IPS-NIHi7 (cell line): ENCODE measurements at regions not wholly inside any gene's neighbourhood (a gene's known extent, or its start where the extent isn't known, plus 50 kb on each side); places are given as distances from the start of the nearest gene placed in this dataset.

ENCODE experiments used
- DNase-seq: peaks from one replicate; pipeline ENCODE4 v3.0.0; 2012; ENCODE audit warnings: mixed read lengths; ENCODE audit errors: extremely low spot score

GRCh38 chr6:40910260-40910893 lies 128.6 kb downstream of the UNC5CL start:
- no peak for DNase-seq

- DNase-seq = no peak
These were observed 129.2 kb downstream of the UNC5CL start for GRCh38 chr6:40909811-40910210.

- no peak for DNase-seq
These were observed 131.8 kb downstream of the UNC5CL start for GRCh38 chr6:40907198-40907701.

- no peak for DNase-seq
These were observed 132.3 kb downstream of the UNC5CL start for GRCh38 chr6:40906759-40907158.

GRCh38 chr6:40904583-40905194 lies 134.3 kb downstream of the UNC5CL start:
- DNase-seq = no peak

GRCh38 chr6:40903456-40903855 lies 135.6 kb downstream of the UNC5CL start:
- no peak for DNase-seq

GRCh38 chr6:40901322-40902055 lies 137.5 kb downstream of the UNC5CL start:
- no peak for DNase-seq

GRCh38 chr6:40900791-40901190 lies 138.2 kb downstream of the UNC5CL start:
- DNase-seq = no peak

- DNase-seq = no peak
These were observed 139.3 kb downstream of the UNC5CL start for GRCh38 chr6:40899684-40900155.

GRCh38 chr6:40898073-40898472 lies 140.9 kb downstream of the UNC5CL start:
- DNase-seq = no peak

- DNase-seq = no peak
These were observed 141.5 kb downstream of the UNC5CL start for GRCh38 chr6:40897390-40898003.

- DNase-seq = no peak
These were observed 142.3 kb downstream of the UNC5CL start for GRCh38 chr6:40896696-40897095.

GRCh38 chr6:40894962-40895799 lies 143.8 kb downstream of the UNC5CL start:
- DNase-seq = peak; percentile 93

GRCh38 chr6:40893021-40893420 lies 146.0 kb downstream of the UNC5CL start:
- DNase-seq = no peak

GRCh38 chr6:40892223-40892622 lies 146.8 kb downstream of the UNC5CL start:
- no peak for DNase-seq

GRCh38 chr6:40891686-40892085 lies 147.3 kb downstream of the UNC5CL start:
- no peak for DNase-seq

GRCh38 chr6:40891131-40891530 lies 147.9 kb downstream of the UNC5CL start:
- DNase-seq = no peak

GRCh38 chr6:40889137-40889832 lies 149.7 kb downstream of the UNC5CL start:
- no peak for DNase-seq

- DNase-seq = no peak
These were observed 150.5 kb downstream of the UNC5CL start for GRCh38 chr6:40888456-40888990.

- no peak for DNase-seq
These were observed 151.2 kb downstream of the UNC5CL start for GRCh38 chr6:40887792-40888340.
